WTC11 (cell line): ENCODE measurements at regions not wholly inside any gene's neighbourhood (a gene's known extent, or its start where the extent isn't known, plus 50 kb on each side); places are given as distances from the start of the nearest gene placed in this dataset.

ENCODE experiments used
- ATAC-seq: fragments of 200-7000 bp; cut with Tn5 transposase; 2 replicates; pipeline ENCODE4 v1.10.0; 2021; ENCODE audit warnings: mild to moderate bottlenecking, moderate library complexity
- CTCF ChIA-PET: fragments of 300-600 bp; sonication (Branson Sonifier 250); formaldehyde crosslinking; loops from one replicate; lab custom pipeline; 2021; ENCODE audit warnings: antibody characterized with exemption; lab: Charles Lee
- POLR2A ChIA-PET: fragments of 350-600 bp; sonication (Branson Sonifier 250); formaldehyde crosslinking; loops from one replicate; lab custom pipeline; 2021; ENCODE audit warnings: antibody characterized with exemption; lab: Charles Lee
- DNase-seq: peaks from one replicate; pipeline ENCODE4 v3.0.0; 2021; ENCODE audit warnings: low spot score
- H3K27ac Mint-ChIP-seq: 2 replicates; pipeline ENCODE4 v1.8.0; 2021; ENCODE audit warnings: mixed read lengths
- H3K27me3 Mint-ChIP-seq: 2 replicates; pipeline ENCODE4 v1.8.0; 2021; ENCODE audit warnings: low read depth, mild to moderate bottlenecking, moderate library complexity, mixed read lengths
- H3K36me3 Mint-ChIP-seq: 2 replicates; pipeline ENCODE4 v1.8.0; 2021; ENCODE audit warnings: mixed read lengths
- H3K4me1 Mint-ChIP-seq: 2 replicates; pipeline ENCODE4 v1.8.0; 2022; ENCODE audit warnings: mixed read lengths
- H3K4me3 Mint-ChIP-seq: 2 replicates; pipeline ENCODE4 v1.8.0; 2021; ENCODE audit warnings: mild to moderate bottlenecking, moderate library complexity, mixed read lengths
- H3K9me3 Mint-ChIP-seq: 2 replicates; pipeline ENCODE4 v1.8.0; 2021; ENCODE audit warnings: mixed read lengths
- ARID4B ChIP-seq: sonication (generic); formaldehyde crosslinking; IDR thresholded peaks from 2 replicates; pipeline ENCODE4 v1.8.0; 2023; ENCODE audit warnings: missing genetic modification reagents, mild to moderate bottlenecking, borderline replicate concordance
- ATF1 ChIP-seq: sonication (generic); formaldehyde crosslinking; IDR thresholded peaks from 2 replicates; pipeline ENCODE4 v1.8.1; 2023; ENCODE audit warnings: mild to moderate bottlenecking, moderate library complexity, missing genetic modification reagents
- ATF2 ChIP-seq: sonication (generic); formaldehyde crosslinking; IDR thresholded peaks from 2 replicates; pipeline ENCODE4 v1.8.1; 2022; ENCODE audit warnings: low read depth, missing genetic modification reagents, borderline replicate concordance
- ATF6 ChIP-seq: sonication (generic); formaldehyde crosslinking; IDR thresholded peaks from 2 replicates; pipeline ENCODE4 v1.8.1; 2023; ENCODE audit warnings: mild to moderate bottlenecking, missing genetic modification reagents
- ELF4 ChIP-seq: sonication (generic); formaldehyde crosslinking; IDR thresholded peaks from 2 replicates; pipeline ENCODE4 v1.8.1; 2022; ENCODE audit warnings: low read depth, mild to moderate bottlenecking, moderate library complexity, missing genetic modification reagents
- FOXK1 ChIP-seq: sonication (generic); formaldehyde crosslinking; IDR thresholded peaks from 2 replicates; pipeline ENCODE4 v1.8.0; 2022; ENCODE audit warnings: mild to moderate bottlenecking, moderate library complexity, missing genetic modification reagents
- FOXP1 ChIP-seq: sonication (generic); formaldehyde crosslinking; IDR thresholded peaks from 2 replicates; pipeline ENCODE4 v1.8.0; 2022; ENCODE audit warnings: missing genetic modification reagents, mild to moderate bottlenecking, moderate library complexity, borderline replicate concordance
- IRF1 ChIP-seq: sonication (generic); formaldehyde crosslinking; IDR thresholded peaks from 2 replicates; pipeline ENCODE4 v1.8.0; 2023; ENCODE audit warnings: missing genetic modification reagents
- KAT7 ChIP-seq: sonication (generic); formaldehyde crosslinking; IDR thresholded peaks from 2 replicates; pipeline ENCODE4 v1.8.1; 2023; ENCODE audit warnings: missing genetic modification reagents, mild to moderate bottlenecking, borderline replicate concordance
- NFYB ChIP-seq: sonication (generic); formaldehyde crosslinking; conservative IDR thresholded peaks from 2 replicates; pipeline ENCODE4 v1.8.0; 2022; ENCODE audit warnings: low read depth, missing genetic modification reagents
- NR3C1 ChIP-seq: sonication (generic); formaldehyde crosslinking; conservative IDR thresholded peaks from 2 replicates; pipeline ENCODE4 v1.8.1; 2023; ENCODE audit warnings: low read depth, mild to moderate bottlenecking, missing genetic modification reagents
- OVOL2 ChIP-seq: fragments of 250-450 bp; sonication (Bioruptor Pico); IDR thresholded peaks from 2 replicates; pipeline ENCODE4 v1.9.0; 2021; ENCODE audit warnings: mild to moderate bottlenecking, borderline replicate concordance
- PREB ChIP-seq: sonication (generic); formaldehyde crosslinking; IDR thresholded peaks from 2 replicates; pipeline ENCODE4 v1.8.1; 2022; ENCODE audit warnings: mild to moderate bottlenecking, missing genetic modification reagents, moderate library complexity, borderline replicate concordance
- TCF7 ChIP-seq: sonication (generic); formaldehyde crosslinking; IDR thresholded peaks from 2 replicates; pipeline ENCODE4 v1.8.0; 2022; ENCODE audit warnings: mild to moderate bottlenecking, low read depth, missing genetic modification reagents, moderate library complexity
- TP53 ChIP-seq: sonication (generic); formaldehyde crosslinking; IDR thresholded peaks from 2 replicates; pipeline ENCODE4 v1.8.1; 2023; ENCODE audit warnings: mild to moderate bottlenecking, missing genetic modification reagents
- ZMAT4 ChIP-seq: fragments of 250-450 bp; sonication (Bioruptor Pico); IDR thresholded peaks from 2 replicates; pipeline ENCODE4 v1.9.0; 2021; ENCODE audit warnings: mild to moderate bottlenecking
- ZNF138 ChIP-seq: sonication (generic); formaldehyde crosslinking; conservative IDR thresholded peaks from 2 replicates; pipeline ENCODE4 v1.8.1; 2022; ENCODE audit warnings: mild to moderate bottlenecking, moderate library complexity, missing genetic modification reagents
- ZNF281 ChIP-seq: sonication (generic); formaldehyde crosslinking; IDR thresholded peaks from 2 replicates; pipeline ENCODE4 v1.8.0; 2023; ENCODE audit warnings: mild to moderate bottlenecking, missing genetic modification reagents
- ZNF317 ChIP-seq: sonication (generic); formaldehyde crosslinking; IDR thresholded peaks from 2 replicates; pipeline ENCODE4 v1.8.1; 2023; ENCODE audit warnings: low read depth, mild to moderate bottlenecking, moderate library complexity, missing genetic modification reagents, borderline replicate concordance
- ZNF416 ChIP-seq: fragments of 250-450 bp; sonication (Bioruptor Pico); IDR thresholded peaks from 2 replicates; pipeline ENCODE4 v1.9.0; 2021; ENCODE audit warnings: mild to moderate bottlenecking, inconsistent platforms

GRCh38 chr13:42412812-42413483 is 141.0 kb downstream of the AKAP11 start:
- no peak for TF ChIP-seq ELF4 (CRISPR knock-in tag)
- no peak for TF ChIP-seq FOXK1 (CRISPR knock-in tag)
- no peak for TF ChIP-seq TCF7 (CRISPR knock-in tag)
- no peak for TF ChIP-seq ZNF416 (CRISPR knock-in tag)
- TF ChIP-seq ZNF281 (CRISPR knock-in tag), result no peak
- no peak for TF ChIP-seq PREB (CRISPR knock-in tag)
- no peak for TF ChIP-seq NR3C1 (CRISPR knock-in tag)
- no peak for TF ChIP-seq NFYB
- TF ChIP-seq ZNF138, result no peak
- no peak for TF ChIP-seq FOXP1 (CRISPR knock-in tag)
- no peak for TF ChIP-seq ARID4B (CRISPR knock-in tag)
- no peak for TF ChIP-seq ATF6
- no peak for TF ChIP-seq OVOL2 (CRISPR knock-in tag)
- H3K4me3 Mint-ChIP-seq, result no peak overlapping the region
- H3K27me3 Mint-ChIP-seq, result no peaks in the 10 kb centered on the region
- H3K9me3 Mint-ChIP-seq, result peaks cover 6% of the 10 kb centered on the region
- H3K36me3 Mint-ChIP-seq, result no peaks in the 10 kb centered on the region
- ChIA-PET POLR2A (no interaction called here), CTCF (no interaction called here)
- no peak overlapping the region for H3K27ac Mint-ChIP-seq
- peaks cover 11% of the 10 kb centered on the region for H3K4me1 Mint-ChIP-seq
- no peak for DNase-seq
- ATAC-seq, result no peak

GRCh38 chr13:42413484-42413815 is 141.5 kb downstream of the AKAP11 start:
- Mint-ChIP-seq H3K36me3 (no peaks in the 10 kb centered on the region), H3K4me3 (no peak overlapping the region), H3K27ac (no peak overlapping the region), H3K9me3 (peaks cover 6% of the 10 kb centered on the region), H3K27me3 (no peaks in the 10 kb centered on the region), H3K4me1 (peaks cover 11% of the 10 kb centered on the region)
- ChIA-PET CTCF (no interaction called here), POLR2A (no interaction called here)
- no peak for DNase-seq
- ATAC-seq, result no peak
- TF ChIP-seq TP53 (CRISPR knock-in tag) (no peak), FOXP1 (CRISPR knock-in tag) (no peak), ATF2 (CRISPR knock-in tag) (no peak), ZNF317 (CRISPR knock-in tag) (no peak), IRF1 (CRISPR knock-in tag) (no peak), ZMAT4 (CRISPR knock-in tag) (no peak), KAT7 (CRISPR knock-in tag) (no peak), ATF1 (CRISPR knock-in tag) (no peak)
